NB4 (cell line): ENCODE measurements at regions not wholly inside any gene's neighbourhood (a gene's known extent, or its start where the extent isn't known, plus 50 kb on each side); places are given as distances from the start of the nearest gene placed in this dataset.

ENCODE experiments used
- MYC ChIP-seq: IDR thresholded peaks from 2 replicates; pipeline ENCODE4 v1.6.1; 2011; ENCODE audit warnings: low read depth, low read length
- POLR2A ChIP-seq: IDR thresholded peaks from 2 replicates; pipeline ENCODE4 v1.6.1; 2011; ENCODE audit warnings: mild to moderate bottlenecking; ENCODE audit not compliant: insufficient read length; ENCODE audit errors: extremely low read depth
- TF ChIP-seq, protein P1 (sequence below): IDR thresholded peaks from one replicate; pipeline ENCODE4 v1.5.1; 2012; ENCODE audit warnings: low read depth, low read length
- TF ChIP-seq, protein P2 (sequence below): IDR thresholded peaks from 2 replicates; pipeline ENCODE4 v1.6.1; 2011; ENCODE audit warnings: low read depth, low read length

DNA sequence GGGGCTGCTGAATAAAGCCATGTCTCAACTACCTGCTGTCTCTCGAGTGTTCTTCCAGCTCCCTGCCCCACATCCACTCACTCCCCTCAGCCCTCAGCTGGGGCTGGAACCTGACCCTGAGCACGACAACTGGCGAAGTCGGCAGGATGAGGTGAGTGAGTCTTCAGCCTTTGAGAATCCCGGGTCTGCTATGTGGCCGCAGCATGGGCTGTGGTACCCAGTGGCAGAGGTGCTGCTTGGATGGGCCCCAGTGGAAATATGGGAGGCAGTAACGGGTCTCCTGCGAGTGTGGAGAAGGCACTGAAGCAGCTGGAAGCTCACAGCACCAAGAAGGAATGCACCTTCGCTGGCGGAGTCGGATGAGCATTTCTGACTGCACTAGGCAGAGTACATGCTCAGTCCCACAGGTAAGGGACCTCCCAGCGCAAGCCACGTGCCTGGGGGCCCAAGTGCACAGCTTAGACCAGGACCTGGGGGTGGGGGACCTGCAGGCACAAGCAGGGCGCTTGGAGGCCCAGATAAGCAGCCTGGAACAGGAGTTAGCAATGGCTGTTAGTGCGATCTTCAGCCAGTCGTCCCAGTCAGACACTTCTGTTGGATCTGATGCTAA, 95.5 kb upstream of the TMPO start:
- TF ChIP-seq, protein P1, sequence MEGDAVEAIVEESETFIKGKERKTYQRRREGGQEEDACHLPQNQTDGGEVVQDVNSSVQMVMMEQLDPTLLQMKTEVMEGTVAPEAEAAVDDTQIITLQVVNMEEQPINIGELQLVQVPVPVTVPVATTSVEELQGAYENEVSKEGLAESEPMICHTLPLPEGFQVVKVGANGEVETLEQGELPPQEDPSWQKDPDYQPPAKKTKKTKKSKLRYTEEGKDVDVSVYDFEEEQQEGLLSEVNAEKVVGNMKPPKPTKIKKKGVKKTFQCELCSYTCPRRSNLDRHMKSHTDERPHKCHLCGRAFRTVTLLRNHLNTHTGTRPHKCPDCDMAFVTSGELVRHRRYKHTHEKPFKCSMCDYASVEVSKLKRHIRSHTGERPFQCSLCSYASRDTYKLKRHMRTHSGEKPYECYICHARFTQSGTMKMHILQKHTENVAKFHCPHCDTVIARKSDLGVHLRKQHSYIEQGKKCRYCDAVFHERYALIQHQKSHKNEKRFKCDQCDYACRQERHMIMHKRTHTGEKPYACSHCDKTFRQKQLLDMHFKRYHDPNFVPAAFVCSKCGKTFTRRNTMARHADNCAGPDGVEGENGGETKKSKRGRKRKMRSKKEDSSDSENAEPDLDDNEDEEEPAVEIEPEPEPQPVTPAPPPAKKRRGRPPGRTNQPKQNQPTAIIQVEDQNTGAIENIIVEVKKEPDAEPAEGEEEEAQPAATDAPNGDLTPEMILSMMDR, result no peak
- TF ChIP-seq MYC (no peak), POLR2A (no peak)
- TF ChIP-seq, protein P2, sequence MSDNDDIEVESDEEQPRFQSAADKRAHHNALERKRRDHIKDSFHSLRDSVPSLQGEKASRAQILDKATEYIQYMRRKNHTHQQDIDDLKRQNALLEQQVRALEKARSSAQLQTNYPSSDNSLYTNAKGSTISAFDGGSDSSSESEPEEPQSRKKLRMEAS, result no peak
